CD4-positive, CD25-positive, alpha-beta regulatory T cell (primary cell): ENCODE measurements at regions not wholly inside any gene's neighbourhood (a gene's known extent, or its start where the extent isn't known, plus 50 kb on each side); places are given as distances from the start of the nearest gene placed in this dataset.

Experiments used
- ATAC-seq, 2 donors: fragments of 150-1000 bp; cut with Tn5 transposase; one replicate each; pipeline ENCODE4 v1.10.0; 2021; ENCODE audit warnings: low read depth in 2 of 2, moderate number of reproducible peaks in 2 of 2, moderate library complexity in 1 of 2
- DNase-seq, 3 donors: peaks; one replicate each; pipeline versions ENCODE4 v3.0.0 to v3.0.0-alpha.2; 2012 to 2022; ENCODE audit warnings: mixed read lengths in 1 of 3
- H3K27ac ChIP-seq: one replicate; pipeline ENCODE4 v1.7.0; 2013; ENCODE audit warnings: mild to moderate bottlenecking, low read length; ENCODE audit not compliant: insufficient read depth, poor library complexity, severe bottlenecking
- H3K27me3 ChIP-seq: one replicate; pipeline ENCODE4 v1.7.0; 2013; ENCODE audit warnings: low read length; ENCODE audit not compliant: control insufficient read depth, insufficient read depth
- H3K36me3 ChIP-seq: one replicate; pipeline ENCODE4 v1.7.0; 2013; ENCODE audit warnings: mild to moderate bottlenecking, low read length, moderate library complexity; ENCODE audit not compliant: control insufficient read depth, insufficient read depth
- H3K4me1 ChIP-seq: 2 replicates; pipeline ENCODE4 v1.7.0; 2013; ENCODE audit warnings: mild to moderate bottlenecking, low read length; ENCODE audit not compliant: insufficient read depth, control insufficient read depth, poor library complexity, severe bottlenecking
- H3K4me3 ChIP-seq: one replicate; pipeline ENCODE4 v1.7.0; 2013; ENCODE audit warnings: low read depth, mild to moderate bottlenecking, low read length, moderate library complexity
- H3K9me3 ChIP-seq, 2 experiments: 1 replicate in 1 of 2; 2 replicates in 1 of 2; pipeline ENCODE4 v1.7.0; 2013; ENCODE audit warnings: low read length in 2 of 2, mild to moderate bottlenecking in 1 of 2, moderate library complexity in 1 of 2; ENCODE audit not compliant: control insufficient read depth in 2 of 2
- H3K27ac Mint-ChIP-seq, 3 donors: one replicate each; pipeline ENCODE4 v1.8.0; 2020 to 2022; ENCODE audit warnings: mild to moderate bottlenecking in 3 of 3, mixed read lengths in 3 of 3, moderate library complexity in 2 of 3
- H3K27me3 Mint-ChIP-seq: one replicate; pipeline ENCODE4 v1.8.0; 2022; ENCODE audit warnings: mild to moderate bottlenecking, mixed read lengths
- H3K36me3 Mint-ChIP-seq: one replicate; pipeline ENCODE4 v1.8.0; 2020; ENCODE audit warnings: mixed read lengths
- H3K4me1 Mint-ChIP-seq, 4 donors: one replicate each; pipeline ENCODE4 v1.8.0; 2020 to 2022; ENCODE audit warnings: mixed read lengths in 4 of 4, mild to moderate bottlenecking in 1 of 4
- H3K4me3 Mint-ChIP-seq, 4 donors: one replicate each; pipeline ENCODE4 v1.8.0; 2020 to 2022; ENCODE audit warnings: mild to moderate bottlenecking in 4 of 4, mixed read lengths in 4 of 4, moderate library complexity in 3 of 4
- H3K9me3 Mint-ChIP-seq, 7 donors: one replicate each; pipeline ENCODE4 v1.8.0; 2020 to 2022; ENCODE audit warnings: mixed read lengths in 7 of 7, mild to moderate bottlenecking in 3 of 7, moderate library complexity in 2 of 7

DNA sequence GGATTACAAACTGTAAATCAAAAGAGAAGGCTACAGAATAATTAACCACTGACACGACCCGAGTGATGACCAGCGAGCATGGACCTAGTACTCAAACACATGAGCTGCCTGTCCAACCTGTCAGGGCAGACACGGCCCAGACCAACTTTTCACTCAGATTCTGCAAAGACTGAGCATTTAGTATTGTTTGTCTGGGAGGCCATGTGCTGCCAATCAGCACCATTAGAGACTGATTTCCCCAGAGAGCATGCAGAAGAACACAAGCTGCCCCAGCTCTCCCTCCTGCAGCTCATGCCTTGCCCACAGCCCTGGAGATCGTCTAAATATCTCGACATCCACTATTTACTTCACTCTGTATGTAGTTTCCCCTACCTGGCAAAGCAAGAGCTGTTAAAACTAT lies 172.6 kb upstream of the INHBA start:
- Mint-ChIP-seq H3K36me3 (no peaks in the 10 kb centered on the region), H3K9me3 (peaks cover 0 to 1% (median 0%) of the 10 kb centered on the region in 7 donors), H3K27ac (no peak overlapping the region), H3K27me3 (peaks cover 5% of the 10 kb centered on the region), H3K4me1 (peaks cover 0 to 2% (median 0%) of the 10 kb centered on the region in 4 donors), H3K4me3 (no peak overlapping the region)
- H3K27ac ChIP-seq = no peak overlapping the region
- H3K4me3 ChIP-seq = no peak overlapping the region
- DNase-seq (no peak), ATAC-seq (no peak)
- no peaks in the 10 kb centered on the region for H3K36me3 ChIP-seq
- H3K27me3 ChIP-seq = no peaks in the 10 kb centered on the region
- no peaks in the 10 kb centered on the region for H3K9me3 ChIP-seq
- H3K4me1 ChIP-seq = no peaks in the 10 kb centered on the region

DNA sequence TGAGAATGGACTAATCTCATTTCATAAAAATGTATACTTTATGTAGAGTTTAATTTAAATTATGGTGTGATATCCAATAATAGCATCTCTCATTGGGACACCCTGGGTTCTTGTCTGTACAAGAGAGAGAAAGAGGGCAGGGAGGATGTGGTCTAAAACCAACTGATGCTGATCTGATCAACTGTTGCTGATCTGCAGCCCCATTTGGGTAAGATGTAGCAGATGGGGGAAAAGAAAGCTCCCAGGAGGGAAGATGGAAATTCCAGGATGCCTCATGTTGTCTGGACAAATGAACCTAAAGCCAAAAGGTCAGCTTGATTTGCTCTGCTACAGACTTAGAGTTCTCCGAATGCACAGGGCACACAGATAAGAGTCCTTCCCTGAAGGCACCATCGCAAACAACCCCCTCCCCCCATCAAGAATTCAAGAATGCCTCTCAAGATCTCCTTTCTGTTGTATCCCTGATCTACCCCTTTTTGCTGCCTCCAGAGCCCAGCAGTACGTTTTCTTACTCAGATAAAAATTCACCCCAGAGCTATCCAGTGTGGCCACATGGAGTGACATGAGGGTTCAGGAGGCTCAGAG lies 171.4 kb upstream of the INHBA start:
- H3K9me3 Mint-ChIP-seq = peaks cover 0 to 1% (median 0%) of the 10 kb centered on the region in 7 donors
- ATAC-seq = no peak
- Histone ChIP-seq H3K27ac (no peak overlapping the region), H3K9me3 (no peaks in the 10 kb centered on the region), H3K27me3 (no peaks in the 10 kb centered on the region), H3K4me1 (no peaks in the 10 kb centered on the region), H3K36me3 (no peaks in the 10 kb centered on the region), H3K4me3 (no peak overlapping the region)
- no peaks in the 10 kb centered on the region for H3K4me1 Mint-ChIP-seq
- H3K36me3 Mint-ChIP-seq = no peaks in the 10 kb centered on the region
- H3K27me3 Mint-ChIP-seq = peaks cover 5% of the 10 kb centered on the region
- H3K4me3 Mint-ChIP-seq = peak overlapping the region in 1 of 4 donors; percentile 7
- no peak for DNase-seq
- H3K27ac Mint-ChIP-seq = no peak overlapping the region

DNA sequence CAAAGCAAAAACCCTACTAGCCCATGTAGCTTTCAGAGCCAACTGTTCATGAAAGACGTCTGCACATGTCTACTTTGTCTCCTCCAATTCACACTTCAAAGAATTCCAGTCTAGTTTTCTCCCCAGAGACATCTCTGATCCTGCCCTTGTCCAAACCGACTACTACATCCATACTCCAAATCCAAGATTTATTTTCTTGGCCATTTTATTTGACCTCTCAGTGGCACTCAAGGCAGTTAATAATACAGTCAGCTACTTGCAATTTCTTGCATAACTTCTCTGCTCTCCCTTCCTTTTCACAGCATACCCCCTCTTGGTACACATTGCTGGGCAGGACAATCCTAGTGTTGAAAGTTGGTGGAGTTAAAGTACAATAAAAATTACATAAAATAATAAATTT lies 170.9 kb upstream of the INHBA start:
- Mint-ChIP-seq H3K27me3 (peaks cover 5% of the 10 kb centered on the region), H3K4me3 (no peak overlapping the region), H3K27ac (no peak overlapping the region), H3K9me3 (peaks cover 0 to 1% (median 0%) of the 10 kb centered on the region in 7 donors), H3K36me3 (no peaks in the 10 kb centered on the region), H3K4me1 (peaks cover 0 to 2% (median 0%) of the 10 kb centered on the region in 4 donors)
- ATAC-seq = no peak
- Histone ChIP-seq H3K4me1 (no peaks in the 10 kb centered on the region), H3K27me3 (no peaks in the 10 kb centered on the region), H3K36me3 (no peaks in the 10 kb centered on the region), H3K4me3 (no peak overlapping the region), H3K27ac (no peak overlapping the region), H3K9me3 (no peaks in the 10 kb centered on the region)
- DNase-seq = no peak

DNA sequence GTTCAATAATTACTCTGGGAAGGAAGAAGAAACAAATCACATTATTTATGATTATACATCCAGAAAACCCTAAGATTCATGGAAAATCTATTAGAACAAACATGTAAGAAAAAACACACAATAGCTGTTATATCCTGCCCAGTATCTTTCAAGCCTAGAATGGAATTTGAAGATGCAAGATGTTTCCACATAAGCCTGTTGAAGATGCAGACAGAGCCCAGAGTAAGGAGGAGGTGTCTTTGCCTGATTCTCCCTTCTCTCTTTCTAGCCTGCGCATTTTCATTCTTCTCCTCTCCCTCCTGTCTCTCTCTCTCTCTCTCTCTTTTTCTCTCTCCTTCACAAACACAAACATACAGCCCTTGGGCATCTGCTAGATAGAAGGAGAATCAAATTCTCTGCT lies 170.1 kb upstream of the INHBA start:
- Mint-ChIP-seq H3K4me3 (no peak overlapping the region), H3K36me3 (no peaks in the 10 kb centered on the region), H3K27ac (no peak overlapping the region), H3K9me3 (peaks cover 0 to 1% (median 0%) of the 10 kb centered on the region in 7 donors), H3K4me1 (peaks cover 0 to 2% (median 0%) of the 10 kb centered on the region in 4 donors), H3K27me3 (peaks cover 5% of the 10 kb centered on the region)
- Histone ChIP-seq H3K4me3 (no peak overlapping the region), H3K27me3 (no peaks in the 10 kb centered on the region), H3K27ac (no peak overlapping the region), H3K36me3 (no peaks in the 10 kb centered on the region), H3K9me3 (no peaks in the 10 kb centered on the region), H3K4me1 (no peaks in the 10 kb centered on the region)
- DNase-seq (no peak), ATAC-seq (no peak)

DNA sequence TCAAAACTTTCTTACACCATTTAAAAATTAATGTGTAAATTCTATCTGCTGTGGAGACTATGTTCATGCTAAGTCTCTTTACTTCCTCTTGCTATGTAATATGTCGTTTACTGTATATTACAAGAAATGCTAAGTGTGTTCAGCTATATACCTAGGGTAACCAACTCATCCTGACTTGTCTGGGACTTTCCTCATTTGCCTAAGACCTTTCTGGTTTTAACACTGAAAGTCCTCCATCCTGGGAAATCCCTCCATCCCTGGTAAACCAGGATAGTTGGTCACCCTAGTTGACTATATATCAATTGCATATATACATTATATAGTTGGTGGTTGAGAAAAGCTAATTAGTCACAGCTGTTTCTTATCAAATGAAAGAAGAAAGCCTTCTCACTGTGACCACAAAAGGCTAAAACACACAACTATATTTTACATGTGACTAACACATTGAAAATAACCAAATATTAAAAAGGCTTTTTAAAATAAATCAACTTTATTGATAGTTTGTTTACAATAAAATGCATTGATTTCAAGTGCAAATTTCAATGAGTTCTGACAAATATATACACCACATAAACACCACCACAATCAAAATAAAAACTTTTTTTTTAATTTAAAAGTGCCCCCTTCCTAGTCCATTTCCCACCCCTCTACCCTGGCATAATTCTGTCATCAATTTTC lies 167.7 kb upstream of the INHBA start:
- Histone ChIP-seq H3K4me3 (no peak overlapping the region), H3K27me3 (no peaks in the 10 kb centered on the region), H3K9me3 (no peaks in the 10 kb centered on the region), H3K36me3 (no peaks in the 10 kb centered on the region), H3K27ac (no peak overlapping the region), H3K4me1 (no peaks in the 10 kb centered on the region)
- Mint-ChIP-seq H3K4me3 (no peak overlapping the region), H3K4me1 (peaks cover 0 to 2% (median 0%) of the 10 kb centered on the region in 4 donors), H3K36me3 (no peaks in the 10 kb centered on the region), H3K27ac (no peak overlapping the region), H3K27me3 (peaks cover 5% of the 10 kb centered on the region), H3K9me3 (peaks cover 0 to 10% (median 2%) of the 10 kb centered on the region in 7 donors)
- ATAC-seq (no peak), DNase-seq (no peak)

DNA sequence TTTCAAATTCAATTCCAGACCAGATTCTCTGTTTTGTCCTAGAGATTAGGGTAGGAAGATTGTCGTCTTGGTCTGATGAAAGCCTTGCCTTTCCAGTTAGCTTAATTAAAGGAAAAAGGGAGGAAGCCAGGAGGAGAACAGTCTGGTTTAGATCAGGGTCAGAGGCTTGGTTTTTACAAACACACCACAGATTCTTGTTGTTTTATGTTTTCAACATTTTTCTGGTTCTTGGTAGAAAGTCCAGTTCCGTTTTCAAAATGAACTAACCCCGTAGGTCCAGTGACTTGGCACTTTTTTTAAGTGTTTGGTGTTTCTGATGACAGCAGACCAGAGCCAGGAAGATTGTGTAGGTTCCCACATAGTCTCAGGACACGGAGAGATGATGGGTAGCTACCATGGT lies 167.1 kb upstream of the INHBA start:
- Mint-ChIP-seq H3K27me3 (peaks cover 5% of the 10 kb centered on the region), H3K4me1 (peaks cover 0 to 2% (median 0%) of the 10 kb centered on the region in 4 donors), H3K27ac (no peak overlapping the region), H3K36me3 (no peaks in the 10 kb centered on the region), H3K9me3 (peaks cover 0 to 10% (median 3%) of the 10 kb centered on the region in 7 donors), H3K4me3 (no peak overlapping the region)
- Histone ChIP-seq H3K27me3 (no peaks in the 10 kb centered on the region), H3K27ac (no peak overlapping the region), H3K4me3 (no peak overlapping the region), H3K9me3 (no peaks in the 10 kb centered on the region), H3K4me1 (no peaks in the 10 kb centered on the region), H3K36me3 (no peaks in the 10 kb centered on the region)
- ATAC-seq (no peak), DNase-seq (no peak)

DNA sequence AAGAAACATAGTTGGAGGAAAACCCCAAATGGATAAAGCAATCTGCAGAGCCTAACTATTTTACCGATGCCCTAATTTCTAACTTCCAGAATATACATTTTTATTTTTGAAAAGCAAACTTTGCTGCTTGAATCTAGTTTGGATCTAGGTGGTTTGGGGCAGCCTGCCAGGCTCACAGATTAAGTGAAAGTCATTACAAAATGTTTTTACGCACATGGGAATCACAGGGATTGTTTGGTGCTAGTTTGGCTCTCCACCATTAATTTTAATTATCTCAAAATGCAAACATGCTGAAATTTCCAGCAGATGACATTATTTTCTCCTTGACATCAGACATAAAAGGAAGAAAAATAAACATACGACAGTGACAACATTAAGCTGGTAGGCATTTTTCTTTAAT lies 166.7 kb upstream of the INHBA start:
- Mint-ChIP-seq H3K9me3 (peaks cover 0 to 10% (median 3%) of the 10 kb centered on the region in 7 donors), H3K27me3 (peaks cover 5% of the 10 kb centered on the region), H3K4me1 (peaks cover 0 to 2% (median 0%) of the 10 kb centered on the region in 4 donors), H3K36me3 (no peaks in the 10 kb centered on the region), H3K27ac (no peak overlapping the region), H3K4me3 (no peak overlapping the region)
- Histone ChIP-seq H3K27ac (no peak overlapping the region), H3K36me3 (no peaks in the 10 kb centered on the region), H3K9me3 (no peaks in the 10 kb centered on the region), H3K27me3 (no peaks in the 10 kb centered on the region), H3K4me1 (no peaks in the 10 kb centered on the region), H3K4me3 (no peak overlapping the region)
- DNase-seq (no peak), ATAC-seq (no peak)

DNA sequence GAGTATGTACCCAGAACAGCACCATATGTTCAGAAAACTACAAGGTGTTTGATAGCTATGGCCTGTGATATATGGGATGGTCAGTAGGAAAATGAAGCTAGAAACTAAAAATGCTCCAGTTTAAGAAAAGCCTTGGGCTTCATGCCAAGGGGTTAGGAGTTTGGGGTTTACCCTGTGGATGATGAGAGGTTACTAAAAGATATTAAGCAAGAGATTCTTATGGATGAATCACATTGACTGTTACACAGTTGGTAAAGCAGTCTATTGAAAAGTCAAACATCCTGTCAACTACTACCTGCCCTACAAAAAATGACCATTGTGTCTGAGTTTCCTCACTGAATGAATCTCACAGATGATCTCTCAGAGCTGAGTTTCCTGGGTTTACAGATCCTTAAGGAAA lies 166.2 kb upstream of the INHBA start:
- Mint-ChIP-seq H3K4me3 (no peak overlapping the region), H3K9me3 (peaks cover 0 to 10% (median 3%) of the 10 kb centered on the region in 7 donors), H3K27me3 (peaks cover 5% of the 10 kb centered on the region), H3K4me1 (peaks cover 0 to 2% (median 0%) of the 10 kb centered on the region in 4 donors), H3K27ac (no peak overlapping the region), H3K36me3 (no peaks in the 10 kb centered on the region)
- ATAC-seq = no peak
- no peak for DNase-seq
- Histone ChIP-seq H3K27me3 (no peaks in the 10 kb centered on the region), H3K4me3 (no peak overlapping the region), H3K9me3 (no peaks in the 10 kb centered on the region), H3K36me3 (no peaks in the 10 kb centered on the region), H3K4me1 (no peaks in the 10 kb centered on the region), H3K27ac (no peak overlapping the region)
